ENCODE measurements at regions not wholly inside any gene's neighbourhood (a gene's known extent, or its start where the extent isn't known, plus 50 kb on each side); places are given as distances from the start of the nearest gene placed in this dataset.

GRCh38 chr9:89985068-89985467 is 380.3 kb downstream of the GADD45G start:
- peaks cover 20% of the 10 kb centered on the region for H3K4me1 Mint-ChIP-seq (ENCODE audit: insufficient read depth, unreplicated experiment)
- intact Hi-C loops (cut with micrococcal nuclease): no loop called here
- CTCF ChIA-PET: no interaction called here
- H3K27me3 Mint-ChIP-seq (ENCODE audit: insufficient read depth, unreplicated experiment): no peaks in the 10 kb centered on the region
- no peak overlapping the region for H3K27ac Mint-ChIP-seq (ENCODE audit: low read depth, unreplicated experiment)
- BruUV-seq (replicated peaks): no TSS peak
- H3K36me3 Mint-ChIP-seq (ENCODE audit: insufficient read depth, unreplicated experiment): no peaks in the 10 kb centered on the region
- POLR2A ChIA-PET: interaction anchor here (1.3 to 1.5 kb wide), 3 partner anchors 35 to 350 kb away, joined by 3 to 6 read pairs (median 4); no protein-coding TSS in a partner anchor
- H3K4me3 Mint-ChIP-seq (ENCODE audit: unreplicated experiment): no peak overlapping the region
- DNase-seq (ENCODE audit: unreplicated experiment): no peak
- no peak for TF ChIP-seq CTCF (IDR thresholded peaks at IDR 0.05; ENCODE audit: unreplicated experiment)
- peaks cover 33% of the 10 kb centered on the region for H3K9me3 Mint-ChIP-seq (ENCODE audit: unreplicated experiment)

DNA sequence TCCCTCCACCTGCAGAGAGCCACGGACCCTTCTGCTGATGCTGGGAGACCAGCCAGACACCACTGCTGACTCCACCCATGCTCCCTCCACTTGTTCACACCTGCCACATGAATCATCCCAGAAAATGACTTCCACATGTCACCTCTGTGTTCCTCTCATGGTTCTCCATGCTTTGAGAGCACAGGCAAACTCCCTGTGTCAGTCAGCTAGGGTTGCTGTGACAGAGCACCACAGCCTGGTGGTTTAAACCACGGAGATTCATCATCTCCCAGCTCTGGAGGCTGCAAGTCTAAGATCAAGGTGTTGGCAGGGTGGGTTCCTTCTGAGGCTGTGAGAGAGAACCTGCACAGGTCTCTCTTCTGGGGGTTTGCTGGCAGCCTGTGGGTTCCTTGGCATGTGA is 381.4 kb downstream of the GADD45G start:
- H3K27me3 Mint-ChIP-seq (ENCODE audit: insufficient read depth, unreplicated experiment): no peaks in the 10 kb centered on the region
- no peak overlapping the region for H3K27ac Mint-ChIP-seq (ENCODE audit: low read depth, unreplicated experiment)
- H3K4me1 Mint-ChIP-seq (ENCODE audit: insufficient read depth, unreplicated experiment): peaks cover 20% of the 10 kb centered on the region
- ChIA-PET POLR2A (no interaction called here), CTCF (interaction anchor here (0.5 kb wide), 1 partner anchor 38 kb away, joined by 4 read pairs; no protein-coding TSS in a partner anchor)
- DNase-seq (ENCODE audit: unreplicated experiment): no peak
- TF ChIP-seq CTCF (IDR thresholded peaks at IDR 0.05; ENCODE audit: unreplicated experiment): no peak
- BruUV-seq (replicated peaks): no TSS peak
- no peak overlapping the region for H3K4me3 Mint-ChIP-seq (ENCODE audit: unreplicated experiment)
- intact Hi-C loops (cut with micrococcal nuclease): no loop called here
- no peaks in the 10 kb centered on the region for H3K36me3 Mint-ChIP-seq (ENCODE audit: insufficient read depth, unreplicated experiment)
- peaks cover 33% of the 10 kb centered on the region for H3K9me3 Mint-ChIP-seq (ENCODE audit: unreplicated experiment)

DNA sequence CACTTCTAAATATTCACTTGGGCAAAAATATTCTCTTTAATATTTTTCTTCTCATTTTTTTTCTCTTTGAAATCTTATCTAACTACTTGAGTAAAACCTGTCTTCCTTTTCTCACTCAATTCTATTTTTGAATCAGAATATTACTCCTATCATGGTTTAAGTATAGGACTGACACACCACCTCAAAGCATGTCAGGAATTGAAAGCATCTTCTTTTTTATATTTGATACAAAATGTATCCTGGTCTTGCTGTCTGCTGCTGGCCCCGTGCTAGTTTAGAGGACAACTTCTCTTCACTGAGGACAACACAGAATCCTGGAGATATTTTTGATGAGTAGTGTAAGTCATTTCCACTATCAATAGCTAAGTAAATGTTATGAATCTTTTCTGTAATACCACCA is 383.6 kb downstream of the GADD45G start:
- H3K4me1 Mint-ChIP-seq (ENCODE audit: insufficient read depth, unreplicated experiment): peaks cover 16% of the 10 kb centered on the region
- CTCF ChIA-PET: interaction anchor here (0.8 to 1.3 kb wide), 2 partner anchors 385 to 386 kb away, joined by 3 to 5 read pairs; no protein-coding TSS in a partner anchor
- H3K4me3 Mint-ChIP-seq (ENCODE audit: unreplicated experiment): no peak overlapping the region
- no peaks in the 10 kb centered on the region for H3K27me3 Mint-ChIP-seq (ENCODE audit: insufficient read depth, unreplicated experiment)
- no peak for TF ChIP-seq CTCF (IDR thresholded peaks at IDR 0.05; ENCODE audit: unreplicated experiment)
- no peak overlapping the region for H3K27ac Mint-ChIP-seq (ENCODE audit: low read depth, unreplicated experiment)
- DNase-seq (ENCODE audit: unreplicated experiment): no peak
- H3K9me3 Mint-ChIP-seq (ENCODE audit: unreplicated experiment): peaks cover 16% of the 10 kb centered on the region
- BruUV-seq (replicated peaks): no TSS peak
- POLR2A ChIA-PET: no interaction called here
- no peaks in the 10 kb centered on the region for H3K36me3 Mint-ChIP-seq (ENCODE audit: insufficient read depth, unreplicated experiment)
- intact Hi-C loops (cut with micrococcal nuclease): no loop called here

DNA sequence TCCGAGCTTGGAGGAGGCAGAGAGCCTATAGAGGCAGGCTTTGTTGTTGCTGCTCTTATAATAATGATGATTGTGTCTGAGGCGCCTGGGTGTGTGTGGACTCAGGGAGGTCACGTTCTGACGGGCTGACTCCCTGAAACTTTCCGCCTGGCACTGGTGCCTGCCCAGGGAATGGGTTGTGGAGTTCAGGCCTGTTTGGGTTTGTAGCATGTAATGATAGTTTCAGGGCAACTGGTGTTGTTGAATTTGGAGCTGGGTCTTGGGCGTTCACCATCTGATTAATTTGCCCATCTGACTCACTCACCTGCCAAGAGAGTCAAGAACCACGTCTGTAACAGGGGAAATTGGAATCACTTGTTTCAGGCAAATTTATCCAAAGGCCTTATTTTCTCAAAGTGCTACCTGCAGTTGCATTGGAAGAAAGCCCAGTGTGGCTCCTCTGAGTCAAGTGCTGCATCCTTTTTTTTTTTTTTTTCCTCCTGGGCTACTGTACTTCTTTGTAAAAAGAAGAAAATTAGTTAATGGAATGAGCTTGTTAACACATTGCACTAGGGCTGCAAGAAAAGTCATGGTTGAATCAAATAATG is 386.5 kb downstream of the GADD45G start:
- ChIA-PET CTCF (interaction anchor here (0.6 to 1.9 kb wide), 6 partner anchors 17 to 393 kb away, joined by 3 to 9 read pairs (median 4); no protein-coding TSS in a partner anchor), POLR2A (interaction anchor here (0.6 to 1.8 kb wide), 4 partner anchors 9 to 24 kb away, joined by 3 to 6 read pairs (median 4); no protein-coding TSS in a partner anchor)
- Mint-ChIP-seq H3K27ac (ENCODE audit: low read depth, unreplicated experiment) (no peak overlapping the region), H3K9me3 (ENCODE audit: unreplicated experiment) (no peaks in the 10 kb centered on the region), H3K27me3 (ENCODE audit: insufficient read depth, unreplicated experiment) (no peaks in the 10 kb centered on the region), H3K36me3 (ENCODE audit: insufficient read depth, unreplicated experiment) (no peaks in the 10 kb centered on the region), H3K4me3 (ENCODE audit: unreplicated experiment) (no peak overlapping the region), H3K4me1 (ENCODE audit: insufficient read depth, unreplicated experiment) (no peaks in the 10 kb centered on the region)
- no peak for TF ChIP-seq CTCF (IDR thresholded peaks at IDR 0.05; ENCODE audit: unreplicated experiment)
- DNase-seq (ENCODE audit: unreplicated experiment): no peak
- BruUV-seq (replicated peaks): no TSS peak
- intact Hi-C loops (cut with micrococcal nuclease): no loop called here

Data from MCF 10A (cell line).